ENCODE measurements at regions not wholly inside any gene's neighbourhood (a gene's known extent, or its start where the extent isn't known, plus 50 kb on each side); places are given as distances from the start of the nearest gene placed in this dataset.
"Not testable (repeated sequence)": the region's sequence is repeated elsewhere in the genome, so short reads cannot be mapped to it uniquely, and the experiment has no call there.

DNA sequence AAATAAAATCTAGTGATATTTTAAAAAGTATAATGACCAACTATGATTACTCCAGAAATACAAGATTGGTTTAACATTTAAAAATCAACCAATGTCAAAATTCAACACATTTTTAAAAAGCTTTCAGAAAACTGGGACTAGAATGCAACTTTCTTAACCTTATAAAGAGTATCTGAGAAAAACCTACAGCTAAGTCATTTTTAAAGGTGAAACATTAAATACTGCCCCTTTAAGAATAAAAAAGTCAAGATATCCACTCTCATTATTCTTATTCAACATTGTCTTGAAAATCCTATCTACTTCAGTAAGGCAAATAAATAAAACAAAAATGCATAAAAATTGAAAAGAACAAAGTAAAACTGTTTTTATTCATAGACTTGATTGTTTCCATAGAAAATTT lies 673.2 kb downstream of the UQCRFS1 start:
- Histone ChIP-seq H3K27me3 (ENCODE audit: low read depth) (no peaks in the 10 kb centered on the region), H3K4me1 (no peaks in the 10 kb centered on the region), H3K4me3 (no peak overlapping the region), H3K36me3 (no peaks in the 10 kb centered on the region), H3K27ac (replicated peaks) (no peak overlapping the region), H3K9me3 (replicated peaks) (peaks cover 25% of the 10 kb centered on the region)
- intact Hi-C loops (cut with micrococcal nuclease): no loop called here
- no peak for TF ChIP-seq CTCF (IDR thresholded peaks at IDR 0.05; ENCODE audit: borderline replicate concordance)
- DNase-seq: no peak

DNA sequence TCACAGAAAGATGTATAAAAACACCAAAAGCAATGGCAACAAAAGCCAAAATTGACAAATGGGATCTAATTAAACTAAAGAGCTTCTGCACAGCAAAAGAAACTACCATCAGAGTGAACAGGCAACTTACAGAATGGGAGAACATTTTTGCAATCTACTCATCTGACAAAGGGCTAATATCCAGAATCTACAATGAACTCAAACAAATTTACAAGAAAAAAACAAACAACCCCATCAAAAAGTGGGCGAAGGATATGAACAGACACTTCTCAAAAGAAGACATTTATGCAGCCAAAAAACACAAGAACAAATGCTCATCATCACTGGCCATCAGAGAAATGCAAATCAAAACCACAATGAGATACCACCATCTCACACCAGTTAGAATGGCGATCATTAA lies 674.4 kb downstream of the UQCRFS1 start:
- H3K27me3 ChIP-seq (ENCODE audit: low read depth); intact Hi-C loops (cut with micrococcal nuclease); H3K4me3 ChIP-seq; H3K27ac ChIP-seq (replicated peaks); DNase-seq; H3K4me1 ChIP-seq; H3K36me3 ChIP-seq: not testable (repeated sequence)
- peaks cover 25% of the 10 kb centered on the region for H3K9me3 ChIP-seq (replicated peaks)

DNA sequence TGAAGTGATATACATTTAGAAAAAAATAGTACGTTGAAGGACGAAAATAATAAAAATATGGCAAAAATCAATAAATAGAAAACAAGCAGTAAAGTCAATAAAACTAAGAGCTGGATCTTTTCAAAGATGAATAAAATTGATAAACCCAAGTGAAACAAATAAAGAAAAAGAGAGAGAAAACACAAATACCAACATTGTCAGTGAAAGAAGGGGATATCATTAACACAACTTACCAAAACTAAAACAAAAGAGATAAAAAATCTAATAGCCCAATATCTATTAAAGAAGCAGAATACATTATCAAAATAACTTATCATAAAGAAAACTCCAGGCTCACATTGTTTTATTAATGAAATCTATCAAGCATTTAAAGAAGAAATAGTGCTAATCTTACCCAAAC lies 675.1 kb downstream of the UQCRFS1 start:
- no peak for TF ChIP-seq CTCF (IDR thresholded peaks at IDR 0.05; ENCODE audit: borderline replicate concordance)
- no peak for DNase-seq
- Histone ChIP-seq H3K9me3 (replicated peaks) (peaks cover 25% of the 10 kb centered on the region), H3K4me3 (no peak overlapping the region), H3K36me3 (no peaks in the 10 kb centered on the region), H3K27me3 (ENCODE audit: low read depth) (no peaks in the 10 kb centered on the region), H3K4me1 (no peaks in the 10 kb centered on the region), H3K27ac (replicated peaks) (no peak overlapping the region)
- intact Hi-C loops (cut with micrococcal nuclease): no loop called here

DNA sequence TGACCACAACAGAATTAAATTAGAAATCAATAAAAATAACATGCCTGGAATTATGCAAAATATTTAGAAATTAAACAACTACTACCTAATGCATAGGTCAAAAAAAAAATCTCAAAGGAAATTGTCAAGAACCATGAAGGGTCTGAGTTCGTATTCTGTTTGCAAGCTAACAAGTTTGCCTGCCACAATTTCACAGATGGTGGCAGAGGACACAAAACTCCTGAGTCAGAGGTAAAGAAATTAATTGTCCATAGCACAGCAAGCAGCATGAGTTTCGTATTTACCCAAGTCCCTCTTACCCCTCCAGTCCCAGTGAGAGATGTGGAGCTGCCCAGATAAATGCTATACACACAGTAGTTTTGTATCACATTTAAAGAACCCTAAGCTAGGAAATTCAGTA lies 675.9 kb downstream of the UQCRFS1 start:
- intact Hi-C loops (cut with micrococcal nuclease): no loop called here
- Histone ChIP-seq H3K4me1 (no peaks in the 10 kb centered on the region), H3K27me3 (ENCODE audit: low read depth) (no peaks in the 10 kb centered on the region), H3K9me3 (replicated peaks) (peaks cover 25% of the 10 kb centered on the region), H3K4me3 (no peak overlapping the region), H3K36me3 (no peaks in the 10 kb centered on the region), H3K27ac (replicated peaks) (no peak overlapping the region)
- no peak for DNase-seq
- no peak for TF ChIP-seq CTCF (IDR thresholded peaks at IDR 0.05; ENCODE audit: borderline replicate concordance)

DNA sequence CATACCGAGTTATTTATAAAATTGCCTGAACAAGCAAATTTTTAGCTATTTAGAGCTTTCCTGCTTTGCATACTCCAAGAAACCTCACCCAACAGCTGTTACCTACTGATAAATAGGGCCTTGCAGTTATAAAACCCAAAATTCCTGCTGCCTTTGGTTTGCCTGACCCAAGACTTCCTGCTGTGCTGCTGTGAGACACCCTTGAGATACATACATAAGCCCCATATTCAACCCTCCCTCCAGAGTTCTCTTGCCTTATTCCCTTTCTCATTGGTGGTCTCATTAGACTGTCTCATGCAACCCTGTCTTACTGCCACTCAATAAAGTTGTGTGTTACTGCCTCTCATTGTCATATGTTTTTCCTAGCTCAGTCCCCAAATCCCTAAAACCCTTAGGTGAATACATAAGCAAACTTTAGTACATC lies 677.6 kb downstream of the UQCRFS1 start:
- Histone ChIP-seq H3K9me3 (replicated peaks) (peaks cover 25% of the 10 kb centered on the region), H3K36me3 (no peaks in the 10 kb centered on the region), H3K4me1 (no peaks in the 10 kb centered on the region), H3K4me3 (no peak overlapping the region), H3K27ac (replicated peaks) (no peak overlapping the region), H3K27me3 (ENCODE audit: low read depth) (no peaks in the 10 kb centered on the region)
- no peak for TF ChIP-seq CTCF (IDR thresholded peaks at IDR 0.05; ENCODE audit: borderline replicate concordance)
- intact Hi-C loops (cut with micrococcal nuclease): no loop called here
- DNase-seq: no peak

GRCh38 chr19:28534766-28535351 lies 678.1 kb downstream of the UQCRFS1 start:
- no peaks in the 10 kb centered on the region for H3K4me1 ChIP-seq
- TF ChIP-seq CTCF (IDR thresholded peaks at IDR 0.05; ENCODE audit: borderline replicate concordance): no peak
- intact Hi-C loops (cut with micrococcal nuclease): no loop called here
- no peaks in the 10 kb centered on the region for H3K36me3 ChIP-seq
- H3K27ac ChIP-seq (replicated peaks): no peak overlapping the region
- peaks cover 25% of the 10 kb centered on the region for H3K9me3 ChIP-seq (replicated peaks)
- no peak for DNase-seq
- no peaks in the 10 kb centered on the region for H3K27me3 ChIP-seq (ENCODE audit: low read depth)
- no peak overlapping the region for H3K4me3 ChIP-seq

Data from left ventricle myocardium inferior (tissue), 1 donor.